IMR-90 (cell line): ENCODE measurements at regions not wholly inside any gene's neighbourhood (a gene's known extent, or its start where the extent isn't known, plus 50 kb on each side); places are given as distances from the start of the nearest gene placed in this dataset.

Experiments used
- ATAC-seq: fragments of 200-7000 bp; cut with Tn5 transposase; 2 replicates; pipeline ENCODE4 v1.9.1; 2020; ENCODE audit warnings: low read depth, mild to moderate bottlenecking, moderate library complexity
- BruUV-seq: library from RNA; stranded (reverse); fragments of 400-500 nt; replicated peaks from 2 replicates; lab custom pipeline; 2021; lab: Mats Ljungman, UMichigan
- CTCF ChIA-PET: fragments of 300-600 bp; formaldehyde crosslinking; extraction: SDS; loops from one replicate; lab custom pipeline; 2021; ENCODE audit warnings: antibody characterized with exemption; lab: Yijun Ruan, JAX
- POLR2A ChIA-PET: fragments of 300-600 bp; sonication (Branson Sonifier 250); formaldehyde crosslinking; loops from one replicate; lab custom pipeline; 2022; ENCODE audit warnings: antibody characterized with exemption; ENCODE audit not compliant: unreplicated experiment; lab: Charles Lee
- DNase-seq: peaks from one replicate; pipeline ENCODE4 v3.0.0; 2013
- H2AFZ ChIP-seq: replicated peaks from 2 replicates; pipeline ENCODE3; 2013; ENCODE audit warnings: low read length, mild to moderate bottlenecking; ENCODE audit not compliant: poor library complexity
- H2AK5ac ChIP-seq: 2 replicates; pipeline ENCODE4 v1.6.1; 2013; ENCODE audit warnings: low read depth, low read length, inconsistent platforms
- H2AK9ac ChIP-seq: replicated peaks from 2 replicates; pipeline ENCODE3; 2013; ENCODE audit warnings: mild to moderate bottlenecking, low read depth, low read length, moderate library complexity; ENCODE audit not compliant: poor library complexity
- H2BK120ac ChIP-seq: 2 replicates; pipeline ENCODE4 v1.6.1; 2013; ENCODE audit warnings: low read depth, low read length, inconsistent platforms
- H2BK15ac ChIP-seq: 3 replicates; pipeline ENCODE4 v1.6.1; 2013; ENCODE audit warnings: low read depth, low read length, inconsistent platforms
- H2BK20ac ChIP-seq: 2 replicates; pipeline ENCODE4 v1.6.1; 2013; ENCODE audit warnings: low read depth, mild to moderate bottlenecking, inconsistent platforms, low read length, moderate library complexity
- H2BK5ac ChIP-seq: 2 replicates; pipeline ENCODE4 v1.6.1; 2013; ENCODE audit warnings: mild to moderate bottlenecking, low read depth, low read length, inconsistent platforms; ENCODE audit not compliant: poor library complexity, severe bottlenecking
- H3K14ac ChIP-seq: replicated peaks from 2 replicates; pipeline ENCODE4 v1.6.1; 2013; ENCODE audit warnings: low read depth, low read length, inconsistent platforms
- H3K18ac ChIP-seq: 2 replicates; pipeline ENCODE4 v1.6.1; 2013; ENCODE audit warnings: low read depth, low read length, control low read depth
- H3K23ac ChIP-seq: 2 replicates; pipeline ENCODE4 v1.6.1; 2013; ENCODE audit warnings: low read depth, low read length, inconsistent platforms
- H3K27ac ChIP-seq: 2 replicates; pipeline ENCODE4 v1.5.1; 2013; ENCODE audit warnings: mild to moderate bottlenecking, control low read depth, low read length; ENCODE audit not compliant: insufficient read depth
- H3K27me3 ChIP-seq: 2 replicates; pipeline ENCODE4 v1.6.1; 2013; ENCODE audit warnings: low read length; ENCODE audit not compliant: control insufficient read depth, insufficient read depth
- H3K36me3 ChIP-seq: 2 replicates; pipeline ENCODE4 v1.6.1; 2013; ENCODE audit warnings: low read length, mixed read lengths; ENCODE audit not compliant: control insufficient read depth, insufficient read depth
- H3K4ac ChIP-seq: 2 replicates; pipeline ENCODE4 v1.6.1; 2013; ENCODE audit warnings: low read depth, low read length, inconsistent platforms
- H3K4me1 ChIP-seq: 2 replicates; pipeline ENCODE4 v1.6.1; 2013; ENCODE audit warnings: low read length, mixed read lengths; ENCODE audit not compliant: control insufficient read depth, insufficient read depth
- H3K4me2 ChIP-seq: 2 replicates; pipeline ENCODE4 v1.6.1; 2013; ENCODE audit warnings: low read depth, mild to moderate bottlenecking, control low read depth, low read length, moderate library complexity
- H3K4me3 ChIP-seq: 2 replicates; pipeline ENCODE4 v1.5.1; 2013; ENCODE audit warnings: low read depth, mild to moderate bottlenecking, control low read depth, low read length, moderate library complexity; ENCODE audit not compliant: insufficient read depth
- H3K56ac ChIP-seq: 2 replicates; pipeline ENCODE4 v1.6.1; 2013; ENCODE audit warnings: low read length, inconsistent platforms; ENCODE audit not compliant: insufficient read depth; ENCODE audit errors: extremely low read depth
- H3K79me1 ChIP-seq, 2 experiments: 2 replicates each; pipeline ENCODE4 v1.6.1; 2013; ENCODE audit warnings: low read length in 2 of 2, inconsistent platforms in 1 of 2, low read depth in 1 of 2
- H3K9ac ChIP-seq: 2 replicates; pipeline ENCODE4 v1.6.1; 2013; ENCODE audit warnings: low read depth, low read length, control low read depth
- H3K9me1 ChIP-seq: 2 replicates; pipeline ENCODE4 v1.6.1; 2013; ENCODE audit warnings: low read length, inconsistent platforms; ENCODE audit not compliant: insufficient read depth
- H3K9me3 ChIP-seq: 2 replicates; pipeline ENCODE4 v1.6.1; 2013; ENCODE audit warnings: low read length; ENCODE audit not compliant: control insufficient read depth, insufficient read depth
- H4K20me1 ChIP-seq: 2 replicates; pipeline ENCODE4 v1.6.1; 2013; ENCODE audit warnings: low read length, inconsistent platforms; ENCODE audit not compliant: insufficient read depth
- H4K5ac ChIP-seq: 2 replicates; pipeline ENCODE4 v1.6.1; 2013; ENCODE audit warnings: mild to moderate bottlenecking, low read depth, low read length, control low read depth
- H4K8ac ChIP-seq, 2 experiments: 2 replicates each; pipeline ENCODE4 v1.6.1; 2013; ENCODE audit warnings: low read depth in 2 of 2, low read length in 2 of 2, control low read depth in 1 of 2, inconsistent platforms in 1 of 2
- H4K91ac ChIP-seq: 2 replicates; pipeline ENCODE4 v1.6.1; 2013; ENCODE audit warnings: low read depth, low read length, inconsistent platforms; ENCODE audit not compliant: insufficient read depth
- BHLHE40 ChIP-seq: fragments of 150-350 bp; IDR thresholded peaks from 2 replicates; pipeline ENCODE4 v1.6.1; 2016; ENCODE audit warnings: mild to moderate bottlenecking, low read depth, low read length
- MXI1 ChIP-seq: IDR thresholded peaks from 2 replicates; pipeline ENCODE4 v1.6.1; 2012; ENCODE audit warnings: low read depth, mild to moderate bottlenecking, low read length, moderate library complexity, borderline replicate concordance
- WGBS, 2 experiments: methylation state at CpG; one replicate each; pipeline versions ENCODE4 v1.1.5 to v1.1.7; 2013; ENCODE audit warnings: missing lambda C conversion rate in 2 of 2; ENCODE audit not compliant: insufficient read length in 1 of 2; ENCODE audit errors: extremely low coverage in 2 of 2; 5-methylcytosine and 5-hydroxymethylcytosine counted together
- dilution Hi-C: fragments of 300-500 bp; cut with HindIII; formaldehyde crosslinking; loops from one replicate; pipeline ENCODE4 v1.14.3; 2018; ENCODE audit warnings: low sequenced_read_pairs; ENCODE audit not compliant: unreplicated experiment
- in situ Hi-C: fragments of 300-500 bp; cut with MboI; formaldehyde crosslinking; loops from 3 replicates; pipeline ENCODE4 v1.14.3; 2019; ENCODE audit warnings: low sequenced_read_pairs, inconsistent platforms, mixed read lengths
- intact Hi-C: fragments of 100-400 bp; cut with micrococcal nuclease; formaldehyde crosslinking; loops from 2 replicates; pipeline ENCODE4 v1.10.0; 2022
- TF ChIP-seq, protein P1 (sequence below): conservative IDR thresholded peaks from 2 replicates; pipeline ENCODE4 v1.5.1; 2012; ENCODE audit warnings: mild to moderate bottlenecking, low read depth, low read length, improper control_type of control experiment

DNA sequence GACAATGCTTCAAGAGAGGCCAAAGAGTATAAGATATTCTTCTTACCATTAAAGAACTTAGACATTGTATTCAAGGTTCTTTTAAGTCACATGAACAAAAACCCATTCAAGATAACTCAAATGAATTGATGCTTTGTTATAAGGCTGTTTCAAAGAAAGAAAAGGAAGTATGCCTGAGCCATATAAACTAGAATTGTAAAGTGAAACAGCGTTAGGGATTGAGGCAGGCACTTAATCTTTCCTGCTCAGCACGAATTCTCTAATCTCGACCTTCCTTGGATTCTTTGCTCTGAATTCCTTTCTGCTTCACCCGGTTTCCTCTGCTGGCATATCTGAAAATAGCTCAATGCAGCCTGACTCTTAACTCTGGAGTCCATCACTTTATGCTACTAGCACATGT is 595.4 kb downstream of the DIAPH3 start:
- CTCF ChIA-PET, result no interaction called here
- Histone ChIP-seq H4K20me1 (no peaks in the 10 kb centered on the region), H3K4me3 (no peak overlapping the region), H3K36me3 (no peaks in the 10 kb centered on the region), H3K27ac (no peak overlapping the region), H3K14ac (no peak overlapping the region), H3K9me3 (no peaks in the 10 kb centered on the region; the same call in 1 of the 2 replicates), H3K4ac (no peak overlapping the region), H2AFZ (no peak overlapping the region), H4K8ac (no peak overlapping the region), H2BK15ac (no peak overlapping the region), H3K27me3 (peaks cover 2% of the 10 kb centered on the region), H4K91ac (no peak overlapping the region), H2AK5ac (no peak overlapping the region), H2BK20ac (no peak overlapping the region), H2BK120ac (no peak overlapping the region), H4K5ac (no peak overlapping the region), H3K9ac (no peak overlapping the region), H2AK9ac (no peak overlapping the region), H2BK5ac (no peak overlapping the region), H3K23ac (no peak overlapping the region), H3K9me1 (no peaks in the 10 kb centered on the region), H3K4me1 (no peaks in the 10 kb centered on the region), H3K18ac (no peak overlapping the region), H3K4me2 (no peak overlapping the region), H3K79me1 (no peaks in the 10 kb centered on the region), H3K56ac (no peak overlapping the region)
- dilution Hi-C loops (no loop called here), intact Hi-C loops (no loop called here), in situ Hi-C loops (no loop called here)
- BruUV-seq, result no TSS peak
- ATAC-seq (no peak), DNase-seq (no peak)
- 50% methylated on average over 3 of the region's 4 CpGs; no CpG with 5 or more reads in 1 of the 2 experiments for WGBS, 2 experiments
- POLR2A ChIA-PET, result no interaction called here
- TF ChIP-seq, protein P1, sequence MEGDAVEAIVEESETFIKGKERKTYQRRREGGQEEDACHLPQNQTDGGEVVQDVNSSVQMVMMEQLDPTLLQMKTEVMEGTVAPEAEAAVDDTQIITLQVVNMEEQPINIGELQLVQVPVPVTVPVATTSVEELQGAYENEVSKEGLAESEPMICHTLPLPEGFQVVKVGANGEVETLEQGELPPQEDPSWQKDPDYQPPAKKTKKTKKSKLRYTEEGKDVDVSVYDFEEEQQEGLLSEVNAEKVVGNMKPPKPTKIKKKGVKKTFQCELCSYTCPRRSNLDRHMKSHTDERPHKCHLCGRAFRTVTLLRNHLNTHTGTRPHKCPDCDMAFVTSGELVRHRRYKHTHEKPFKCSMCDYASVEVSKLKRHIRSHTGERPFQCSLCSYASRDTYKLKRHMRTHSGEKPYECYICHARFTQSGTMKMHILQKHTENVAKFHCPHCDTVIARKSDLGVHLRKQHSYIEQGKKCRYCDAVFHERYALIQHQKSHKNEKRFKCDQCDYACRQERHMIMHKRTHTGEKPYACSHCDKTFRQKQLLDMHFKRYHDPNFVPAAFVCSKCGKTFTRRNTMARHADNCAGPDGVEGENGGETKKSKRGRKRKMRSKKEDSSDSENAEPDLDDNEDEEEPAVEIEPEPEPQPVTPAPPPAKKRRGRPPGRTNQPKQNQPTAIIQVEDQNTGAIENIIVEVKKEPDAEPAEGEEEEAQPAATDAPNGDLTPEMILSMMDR, result no peak
- TF ChIP-seq BHLHE40 (no peak), MXI1 (no peak)
